OCI-LY3 (cell line): ENCODE measurements at regions not wholly inside any gene's neighbourhood (a gene's known extent, or its start where the extent isn't known, plus 50 kb on each side); places are given as distances from the start of the nearest gene placed in this dataset.

Experiments
- H2AFZ ChIP-seq: fragments of 200-600, 300-600 bp; shearing (Covaris generic); 2 replicates; pipeline ENCODE4 v1.6.0; 2014; ENCODE audit warnings: antibody characterized with exemption, low read depth, low read length
- H3K27ac ChIP-seq: fragments of 200-600, 300-600 bp; sonication (generic); 2 replicates; pipeline ENCODE4 v1.5.1; 2014; ENCODE audit warnings: mild to moderate bottlenecking, low read length, moderate library complexity, mixed read lengths
- H3K27me3 ChIP-seq: fragments of 200-600, 300-600 bp; sonication (generic); 2 replicates; pipeline ENCODE4 v1.6.1; 2014; ENCODE audit warnings: low read depth, low read length, mixed read lengths
- H3K36me3 ChIP-seq: fragments of 200-600, 300-600 bp; sonication (generic); replicated peaks from 2 replicates; pipeline ENCODE3; 2014; ENCODE audit warnings: low read depth, low read length, mixed read lengths
- H3K4me1 ChIP-seq: fragments of 300-600, 200-600 bp; sonication (generic); 2 replicates; pipeline ENCODE4 v1.6.1; 2014; ENCODE audit warnings: low read length, mixed read lengths
- H3K4me2 ChIP-seq: fragments of 200-600, 300-600 bp; sonication (generic); 2 replicates; pipeline ENCODE4 v1.6.1; 2014; ENCODE audit warnings: low read length, mixed read lengths
- H3K4me3 ChIP-seq: fragments of 300-600, 200-600 bp; sonication (generic); 2 replicates; pipeline ENCODE4 v1.5.1; 2014; ENCODE audit warnings: antibody characterized with exemption, mild to moderate bottlenecking, low read length, moderate library complexity
- H3K79me2 ChIP-seq: fragments of 300-600, 200-600 bp; shearing (Covaris generic); 2 replicates; pipeline ENCODE4 v1.6.1; 2014; ENCODE audit warnings: mild to moderate bottlenecking, low read length, mixed read lengths
- H3K9ac ChIP-seq: fragments of 300-600, 200-600 bp; shearing (Covaris generic); 2 replicates; pipeline ENCODE4 v1.6.0; 2014; ENCODE audit warnings: mild to moderate bottlenecking, low read length, moderate library complexity
- H3K9me3 ChIP-seq: fragments of 200-600, 300-600 bp; shearing (Covaris generic); 2 replicates; pipeline ENCODE4 v1.6.1; 2014; ENCODE audit warnings: low read length, mixed read lengths; ENCODE audit not compliant: insufficient read depth
- H4K20me1 ChIP-seq: fragments of 200-600, 300-600 bp; sonication (generic); 2 replicates; pipeline ENCODE4 v1.6.1; 2016; ENCODE audit warnings: low read length, mixed read lengths; ENCODE audit not compliant: insufficient read depth
- CTCF ChIP-seq: fragments of 200-600, 300-600 bp; sonication (generic); IDR thresholded peaks from 2 replicates; pipeline ENCODE4 v1.5.1; 2014; ENCODE audit warnings: antibody characterized with exemption, low read length, low read depth
- EZH2phosphoT487 ChIP-seq: fragments of 200-600 bp; shearing (Covaris generic); IDR thresholded peaks from 2 replicates; pipeline ENCODE4 v1.6.1; 2018; ENCODE audit warnings: antibody characterized with exemption, mixed run types, low read depth

- H3K27ac ChIP-seq: no peak overlapping the region
- no peak overlapping the region for H3K4me2 ChIP-seq
- no peaks in the 10 kb centered on the region for H3K9me3 ChIP-seq
- no peaks in the 10 kb centered on the region for H4K20me1 ChIP-seq
- peak overlapping the region; percentile 65; the same call in 1 of the 2 replicates for H2AFZ ChIP-seq
- no peak overlapping the region for H3K4me3 ChIP-seq
- no peak for TF ChIP-seq CTCF
- TF ChIP-seq EZH2phosphoT487: no peak
- peaks cover 3% of the 10 kb centered on the region; the same call in 1 of the 2 replicates for H3K4me1 ChIP-seq
- H3K9ac ChIP-seq: no peak overlapping the region
- H3K36me3 ChIP-seq: no peaks in the 10 kb centered on the region
- H3K27me3 ChIP-seq: no peaks in the 10 kb centered on the region
- no peaks in the 10 kb centered on the region for H3K79me2 ChIP-seq
Measured at GRCh38 chr18:27242392-27243047, 57.4 kb upstream of the CHST9 start.

- TF ChIP-seq CTCF (no peak), EZH2phosphoT487 (no peak)
- Histone ChIP-seq H3K4me3 (no peak overlapping the region), H2AFZ (no peak overlapping the region), H3K9me3 (no peaks in the 10 kb centered on the region), H3K4me1 (peaks cover 3% of the 10 kb centered on the region; the same call in 1 of the 2 replicates), H3K79me2 (no peaks in the 10 kb centered on the region), H3K9ac (no peak overlapping the region), H3K4me2 (no peak overlapping the region), H3K27me3 (no peaks in the 10 kb centered on the region), H3K36me3 (no peaks in the 10 kb centered on the region), H4K20me1 (no peaks in the 10 kb centered on the region), H3K27ac (no peak overlapping the region)
Measured at GRCh38 chr18:27240383-27240782, 55.3 kb upstream of the CHST9 start.

GRCh38 chr18:27239669-27240068 lies 54.6 kb upstream of the CHST9 start:
- Histone ChIP-seq H3K79me2 (no peaks in the 10 kb centered on the region), H3K9me3 (no peaks in the 10 kb centered on the region), H3K27ac (no peak overlapping the region), H3K4me3 (no peak overlapping the region), H4K20me1 (no peaks in the 10 kb centered on the region), H3K4me2 (no peak overlapping the region), H3K4me1 (peaks cover 3% of the 10 kb centered on the region; the same call in 1 of the 2 replicates), H3K36me3 (no peaks in the 10 kb centered on the region), H3K27me3 (no peaks in the 10 kb centered on the region), H2AFZ (no peak overlapping the region), H3K9ac (no peak overlapping the region)
- TF ChIP-seq EZH2phosphoT487 (no peak), CTCF (no peak)

- Histone ChIP-seq H3K4me3 (no peak overlapping the region), H3K9me3 (no peaks in the 10 kb centered on the region), H4K20me1 (no peaks in the 10 kb centered on the region), H3K36me3 (no peaks in the 10 kb centered on the region), H3K9ac (no peak overlapping the region), H3K4me2 (no peak overlapping the region), H3K27me3 (no peaks in the 10 kb centered on the region), H3K79me2 (no peaks in the 10 kb centered on the region), H3K27ac (no peak overlapping the region), H3K4me1 (peaks cover 3% of the 10 kb centered on the region; the same call in 1 of the 2 replicates), H2AFZ (0 out of 2 replicates have a peak overlapping the region, but pooled peaks have one; percentile 39)
- TF ChIP-seq CTCF: no peak
- TF ChIP-seq EZH2phosphoT487: no peak
Measured at GRCh38 chr18:27235218-27235870, 50.2 kb upstream of the CHST9 start.
